ENCODE measurements at regions not wholly inside any gene's neighbourhood (a gene's known extent, or its start where the extent isn't known, plus 50 kb on each side); places are given as distances from the start of the nearest gene placed in this dataset.

GRCh38 chr11:42571131-42571877, 740.5 kb upstream of the API5 start:
- Histone ChIP-seq H3K9me3 (ENCODE audit: control insufficient read depth, insufficient read depth, low read length) (no peaks in the 10 kb centered on the region), H3K36me3 (ENCODE audit: insufficient read depth, low read length) (no peaks in the 10 kb centered on the region), H3K4me1 (ENCODE audit: insufficient read depth, low read length) (no peaks in the 10 kb centered on the region), H3K9ac (ENCODE audit: low read depth, low read length) (no peak overlapping the region)

GRCh38 chr11:42571878-42572610, 739.8 kb upstream of the API5 start:
- Histone ChIP-seq H3K9me3 (ENCODE audit: control insufficient read depth, insufficient read depth, low read length) (no peaks in the 10 kb centered on the region), H3K36me3 (ENCODE audit: insufficient read depth, low read length) (no peaks in the 10 kb centered on the region), H3K4me1 (ENCODE audit: insufficient read depth, low read length) (no peaks in the 10 kb centered on the region), H3K9ac (ENCODE audit: low read depth, low read length) (no peak overlapping the region)

GRCh38 chr11:42576318-42576717, 735.5 kb upstream of the API5 start:
- Histone ChIP-seq H3K9me3 (ENCODE audit: control insufficient read depth, insufficient read depth, low read length) (no peaks in the 10 kb centered on the region), H3K4me1 (ENCODE audit: insufficient read depth, low read length) (no peaks in the 10 kb centered on the region), H3K36me3 (ENCODE audit: insufficient read depth, low read length) (no peaks in the 10 kb centered on the region), H3K9ac (ENCODE audit: low read depth, low read length) (no peak overlapping the region)

GRCh38 chr11:42589286-42589685, 722.5 kb upstream of the API5 start:
- Histone ChIP-seq H3K36me3 (ENCODE audit: insufficient read depth, low read length) (no peaks in the 10 kb centered on the region), H3K9ac (ENCODE audit: low read depth, low read length) (no peak overlapping the region), H3K4me1 (ENCODE audit: insufficient read depth, low read length) (no peaks in the 10 kb centered on the region), H3K9me3 (ENCODE audit: control insufficient read depth, insufficient read depth, low read length) (no peaks in the 10 kb centered on the region)

GRCh38 chr11:42591841-42592240, 720.0 kb upstream of the API5 start:
- Histone ChIP-seq H3K9me3 (ENCODE audit: control insufficient read depth, insufficient read depth, low read length) (no peaks in the 10 kb centered on the region), H3K36me3 (ENCODE audit: insufficient read depth, low read length) (no peaks in the 10 kb centered on the region), H3K9ac (ENCODE audit: low read depth, low read length) (no peak overlapping the region), H3K4me1 (ENCODE audit: insufficient read depth, low read length) (peaks cover 17% of the 10 kb centered on the region)

- Histone ChIP-seq H3K9ac (ENCODE audit: low read depth, low read length) (no peak overlapping the region), H3K4me1 (ENCODE audit: insufficient read depth, low read length) (peaks cover 20% of the 10 kb centered on the region), H3K9me3 (ENCODE audit: control insufficient read depth, insufficient read depth, low read length) (no peaks in the 10 kb centered on the region), H3K36me3 (ENCODE audit: insufficient read depth, low read length) (no peaks in the 10 kb centered on the region)
Measured at GRCh38 chr11:42593441-42593840, 718.4 kb upstream of the API5 start.

- Histone ChIP-seq H3K9me3 (ENCODE audit: control insufficient read depth, insufficient read depth, low read length) (no peaks in the 10 kb centered on the region), H3K36me3 (ENCODE audit: insufficient read depth, low read length) (no peaks in the 10 kb centered on the region), H3K4me1 (ENCODE audit: insufficient read depth, low read length) (peaks cover 20% of the 10 kb centered on the region), H3K9ac (ENCODE audit: low read depth, low read length) (no peak overlapping the region)
Measured at GRCh38 chr11:42595876-42596275, 715.9 kb upstream of the API5 start.

GRCh38 chr11:42596576-42597145, 715.1 kb upstream of the API5 start:
- H3K4me1 ChIP-seq (ENCODE audit: insufficient read depth, low read length) = peaks cover 20% of the 10 kb centered on the region
- no peaks in the 10 kb centered on the region for H3K36me3 ChIP-seq (ENCODE audit: insufficient read depth, low read length)
- H3K9me3 ChIP-seq (ENCODE audit: control insufficient read depth, insufficient read depth, low read length) = no peaks in the 10 kb centered on the region
- no peak overlapping the region for H3K9ac ChIP-seq (ENCODE audit: low read depth, low read length)

GRCh38 chr11:42598341-42598740, 713.5 kb upstream of the API5 start:
- H3K9ac ChIP-seq (ENCODE audit: low read depth, low read length) = no peak overlapping the region
- no peaks in the 10 kb centered on the region for H3K36me3 ChIP-seq (ENCODE audit: insufficient read depth, low read length)
- no peaks in the 10 kb centered on the region for H3K9me3 ChIP-seq (ENCODE audit: control insufficient read depth, insufficient read depth, low read length)
- peaks cover 20% of the 10 kb centered on the region for H3K4me1 ChIP-seq (ENCODE audit: insufficient read depth, low read length)

GRCh38 chr11:42620796-42621195, 691.0 kb upstream of the API5 start:
- no peaks in the 10 kb centered on the region for H3K9me3 ChIP-seq (ENCODE audit: control insufficient read depth, insufficient read depth, low read length)
- no peaks in the 10 kb centered on the region for H3K4me1 ChIP-seq (ENCODE audit: insufficient read depth, low read length)
- H3K9ac ChIP-seq (ENCODE audit: low read depth, low read length) = no peak overlapping the region
- H3K36me3 ChIP-seq (ENCODE audit: insufficient read depth, low read length) = no peaks in the 10 kb centered on the region

- Histone ChIP-seq H3K4me1 (ENCODE audit: insufficient read depth, low read length) (no peaks in the 10 kb centered on the region), H3K36me3 (ENCODE audit: insufficient read depth, low read length) (no peaks in the 10 kb centered on the region), H3K9me3 (ENCODE audit: control insufficient read depth, insufficient read depth, low read length) (no peaks in the 10 kb centered on the region), H3K9ac (ENCODE audit: low read depth, low read length) (no peak overlapping the region)
Measured at GRCh38 chr11:42625757-42626665, 685.8 kb upstream of the API5 start.

- H3K9me3 ChIP-seq (ENCODE audit: control insufficient read depth, insufficient read depth, low read length) = no peaks in the 10 kb centered on the region
- no peak overlapping the region for H3K9ac ChIP-seq (ENCODE audit: low read depth, low read length)
- no peaks in the 10 kb centered on the region for H3K36me3 ChIP-seq (ENCODE audit: insufficient read depth, low read length)
- no peaks in the 10 kb centered on the region for H3K4me1 ChIP-seq (ENCODE audit: insufficient read depth, low read length)
Measured at GRCh38 chr11:42631220-42631843, 680.5 kb upstream of the API5 start.

- Histone ChIP-seq H3K9me3 (ENCODE audit: control insufficient read depth, insufficient read depth, low read length) (no peaks in the 10 kb centered on the region), H3K9ac (ENCODE audit: low read depth, low read length) (no peak overlapping the region), H3K36me3 (ENCODE audit: insufficient read depth, low read length) (no peaks in the 10 kb centered on the region), H3K4me1 (ENCODE audit: insufficient read depth, low read length) (peaks cover 5% of the 10 kb centered on the region; the same call in 1 of the 2 replicates)
Measured at GRCh38 chr11:42646959-42647358, 664.8 kb upstream of the API5 start.

GRCh38 chr11:42647993-42648392, 663.8 kb upstream of the API5 start:
- Histone ChIP-seq H3K9me3 (ENCODE audit: control insufficient read depth, insufficient read depth, low read length) (no peaks in the 10 kb centered on the region), H3K36me3 (ENCODE audit: insufficient read depth, low read length) (no peaks in the 10 kb centered on the region), H3K4me1 (ENCODE audit: insufficient read depth, low read length) (peaks cover 5% of the 10 kb centered on the region; the same call in 1 of the 2 replicates), H3K9ac (ENCODE audit: low read depth, low read length) (no peak overlapping the region)
